ENCODE measurements at regions not wholly inside any gene's neighbourhood (a gene's known extent, or its start where the extent isn't known, plus 50 kb on each side); places are given as distances from the start of the nearest gene placed in this dataset.

DNA sequence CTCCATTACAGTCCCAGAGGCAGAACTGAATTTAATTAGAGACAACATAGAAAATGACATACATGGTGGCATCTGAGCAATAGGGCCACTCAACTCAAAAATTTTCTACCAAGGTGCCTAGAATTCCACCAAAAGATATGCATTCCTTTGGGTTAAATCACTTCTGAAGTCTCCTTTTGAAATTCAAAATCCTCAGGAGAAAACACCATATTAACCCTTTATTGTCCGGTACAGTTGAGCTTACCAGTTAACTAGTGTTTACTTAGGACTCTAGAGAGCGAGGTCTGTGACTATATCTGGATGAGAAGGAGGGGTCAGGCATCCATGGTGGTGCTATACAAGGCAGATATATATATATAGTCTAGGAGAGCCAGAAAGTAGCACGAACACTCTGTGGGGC, 355.6 kb upstream of the CAMK1G start:
- Mint-ChIP-seq H3K27me3 (ENCODE audit: insufficient read depth) (peaks cover 7% of the 10 kb centered on the region), H3K4me1 (peaks cover 2% of the 10 kb centered on the region), H3K9me3 (peaks cover 14% of the 10 kb centered on the region), H3K27ac (no peak overlapping the region), H3K4me3 (no peak overlapping the region), H3K36me3 (ENCODE audit: low read depth) (no peaks in the 10 kb centered on the region)
- 84 to 92% methylated on average over 2 to 3 of the region's 3 CpGs for WGBS, 2 experiments (ENCODE audit: insufficient coverage in 1 of 2, insufficient read length in 1 of 2)
- no peak overlapping the region for H3K27ac ChIP-seq (ENCODE audit: low read depth, low read length)
- no peaks in the 10 kb centered on the region for H3K27me3 ChIP-seq (ENCODE audit: control insufficient read depth, insufficient read depth, low read length, poor library complexity, severe bottlenecking)
- TF ChIP-seq CTCF (conservative IDR thresholded peaks at IDR 0.05), result no peak
- H3K4me3 ChIP-seq (ENCODE audit: low read length), result no peak overlapping the region
- no peaks in the 10 kb centered on the region for H3K36me3 ChIP-seq (ENCODE audit: control insufficient read depth, insufficient read depth, low read length)
- H3K4me1 ChIP-seq (ENCODE audit: control insufficient read depth, insufficient read depth, low read length), result no peaks in the 10 kb centered on the region
- H3K9me3 ChIP-seq (ENCODE audit: control insufficient read depth, low read length), result no peaks in the 10 kb centered on the region
- DNase-seq, result peak; percentile 30
- H3K9ac ChIP-seq (ENCODE audit: extremely low read depth, low read length, poor library complexity, severe bottlenecking), result no peak overlapping the region

DNA sequence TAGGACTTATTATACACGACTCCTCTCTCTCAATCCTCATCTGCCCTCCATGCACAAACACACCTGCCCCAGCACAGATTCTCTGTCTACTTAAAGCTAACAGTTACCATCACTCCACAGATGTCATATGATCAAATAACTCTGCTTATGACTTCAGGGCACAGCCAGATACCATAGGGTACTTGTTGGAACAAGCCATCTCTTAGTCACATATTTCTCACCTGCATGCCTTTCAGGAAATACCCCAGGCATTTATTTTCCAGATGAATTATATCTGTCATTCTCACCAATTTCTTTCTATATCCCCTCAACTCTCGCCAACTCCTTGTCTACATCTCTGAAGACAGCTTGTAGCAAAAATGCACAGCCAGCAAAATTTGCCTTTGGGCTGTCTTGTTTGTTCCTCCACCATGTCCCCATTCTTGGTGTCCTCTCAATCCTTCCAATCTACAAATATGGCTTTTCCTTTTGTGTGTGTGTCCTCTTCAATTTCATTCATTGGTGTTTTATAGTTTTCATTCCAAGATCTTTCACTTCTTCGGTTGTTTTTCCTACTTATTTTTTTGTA, 353.9 kb upstream of the CAMK1G start:
- peaks cover 7% of the 10 kb centered on the region for H3K27me3 Mint-ChIP-seq (ENCODE audit: insufficient read depth)
- H3K27ac Mint-ChIP-seq, result no peak overlapping the region
- peaks cover 2% of the 10 kb centered on the region for H3K4me1 Mint-ChIP-seq
- no peaks in the 10 kb centered on the region for H3K4me1 ChIP-seq (ENCODE audit: control insufficient read depth, insufficient read depth, low read length)
- H3K36me3 Mint-ChIP-seq (ENCODE audit: low read depth), result no peaks in the 10 kb centered on the region
- peaks cover 14% of the 10 kb centered on the region for H3K9me3 Mint-ChIP-seq
- no peaks in the 10 kb centered on the region for H3K27me3 ChIP-seq (ENCODE audit: control insufficient read depth, insufficient read depth, low read length, poor library complexity, severe bottlenecking)
- H3K4me3 ChIP-seq (ENCODE audit: low read length), result no peak overlapping the region
- WGBS, 2 experiments (ENCODE audit: insufficient coverage in 1 of 2, insufficient read length in 1 of 2), result 80 to 88% methylated on average over 2 to 3 of the region's 3 CpGs
- TF ChIP-seq CTCF (conservative IDR thresholded peaks at IDR 0.05), result no peak
- H3K4me3 Mint-ChIP-seq, result no peak overlapping the region
- H3K9ac ChIP-seq (ENCODE audit: extremely low read depth, low read length, poor library complexity, severe bottlenecking), result no peak overlapping the region
- H3K9me3 ChIP-seq (ENCODE audit: control insufficient read depth, low read length), result no peaks in the 10 kb centered on the region
- DNase-seq, result no peak
- no peaks in the 10 kb centered on the region for H3K36me3 ChIP-seq (ENCODE audit: control insufficient read depth, insufficient read depth, low read length)
- no peak overlapping the region for H3K27ac ChIP-seq (ENCODE audit: low read depth, low read length)

DNA sequence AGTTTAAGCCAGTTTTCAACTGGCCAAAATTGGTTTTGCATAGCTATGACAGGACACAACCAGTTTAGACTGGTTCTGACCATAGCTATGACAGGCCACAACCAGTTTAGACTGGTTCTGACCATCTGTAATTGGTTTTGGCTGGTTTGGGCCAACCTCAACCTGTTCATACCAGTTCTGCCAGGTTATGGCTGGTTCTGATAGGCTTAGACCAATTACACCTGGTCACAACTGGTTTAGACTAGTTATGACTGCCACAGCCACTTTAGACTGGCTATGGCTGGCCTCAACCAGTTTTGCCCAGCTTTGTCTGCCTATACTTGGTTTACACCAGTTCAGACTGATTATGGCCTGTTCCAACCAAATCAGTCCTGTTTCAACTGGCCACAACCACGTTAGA, 353.2 kb upstream of the CAMK1G start:
- no peaks in the 10 kb centered on the region for H3K4me1 ChIP-seq (ENCODE audit: control insufficient read depth, insufficient read depth, low read length)
- H3K9ac ChIP-seq (ENCODE audit: extremely low read depth, low read length, poor library complexity, severe bottlenecking), result no peak overlapping the region
- peaks cover 14% of the 10 kb centered on the region for H3K9me3 Mint-ChIP-seq
- peaks cover 7% of the 10 kb centered on the region for H3K27me3 Mint-ChIP-seq (ENCODE audit: insufficient read depth)
- no peak overlapping the region for H3K27ac Mint-ChIP-seq
- H3K27me3 ChIP-seq (ENCODE audit: control insufficient read depth, insufficient read depth, low read length, poor library complexity, severe bottlenecking), result no peaks in the 10 kb centered on the region
- no peak overlapping the region for H3K27ac ChIP-seq (ENCODE audit: low read depth, low read length)
- no peak for TF ChIP-seq CTCF (conservative IDR thresholded peaks at IDR 0.05)
- no peaks in the 10 kb centered on the region for H3K36me3 ChIP-seq (ENCODE audit: control insufficient read depth, insufficient read depth, low read length)
- peaks cover 2% of the 10 kb centered on the region for H3K4me1 Mint-ChIP-seq
- no peaks in the 10 kb centered on the region for H3K36me3 Mint-ChIP-seq (ENCODE audit: low read depth)
- 92% methylated on average over 1 of the region's 1 CpG; no CpG with 5 or more reads in 1 of the 2 experiments for WGBS, 2 experiments (ENCODE audit: insufficient coverage in 1 of 2, insufficient read length in 1 of 2)
- no peak overlapping the region for H3K4me3 ChIP-seq (ENCODE audit: low read length)
- no peak overlapping the region for H3K4me3 Mint-ChIP-seq
- no peak for DNase-seq
- H3K9me3 ChIP-seq (ENCODE audit: control insufficient read depth, low read length), result no peaks in the 10 kb centered on the region

Data from endodermal cell (in vitro differentiated cells).